HL-60 (cell line): ENCODE measurements at regions not wholly inside any gene's neighbourhood (a gene's known extent, or its start where the extent isn't known, plus 50 kb on each side); places are given as distances from the start of the nearest gene placed in this dataset.
"Not testable (repeated sequence)": the region's sequence is repeated elsewhere in the genome, so short reads cannot be mapped to it uniquely, and the experiment has no call there.

Experiments used
- DNase-seq, 2 experiments: peaks; one replicate each; pipeline ENCODE4 v3.0.0-alpha.2; 2010 to 2020; ENCODE audit warnings: low read depth in 1 of 2, low spot score in 1 of 2
- H3K27ac ChIP-seq: fragments of 250-450 bp; sonication (Bioruptor Pico); replicated peaks from 2 replicates; pipeline ENCODE4 v1.5.1; 2020; ENCODE audit warnings: mild to moderate bottlenecking, moderate library complexity
- H3K27me3 ChIP-seq: fragments of 250-450 bp; sonication (Bioruptor Pico); 2 replicates; pipeline ENCODE4 v1.5.1; 2021; ENCODE audit warnings: mild to moderate bottlenecking, moderate library complexity; ENCODE audit not compliant: insufficient read depth, poor library complexity, severe bottlenecking
- H3K4me3 ChIP-seq: replicated peaks from 2 replicates; pipeline ENCODE4 v1.5.1; 2011; ENCODE audit warnings: mild to moderate bottlenecking, control low read depth, low read length; ENCODE audit not compliant: insufficient read depth
- GABPA ChIP-seq: IDR thresholded peaks from 2 replicates; pipeline ENCODE4 v1.6.1; 2012; ENCODE audit warnings: low read depth
- POLR2AphosphoS5 ChIP-seq: IDR thresholded peaks from 2 replicates; pipeline ENCODE4 v1.6.1; 2012; ENCODE audit warnings: low read depth
- SPI1 ChIP-seq: IDR thresholded peaks from 2 replicates; pipeline ENCODE4 v1.6.1; 2012; ENCODE audit warnings: low read depth, mild to moderate bottlenecking, borderline replicate concordance
- TF ChIP-seq, protein P1 (sequence below): IDR thresholded peaks from one replicate; pipeline ENCODE4 v1.5.1; 2011; ENCODE audit warnings: low read length, control low read depth, inconsistent platforms; ENCODE audit not compliant: insufficient read depth
- TF ChIP-seq, protein P2 (sequence below): IDR thresholded peaks from 2 replicates; pipeline ENCODE4 v1.6.1; 2012; ENCODE audit warnings: low read depth; ENCODE audit not compliant: insufficient replicate concordance

DNA sequence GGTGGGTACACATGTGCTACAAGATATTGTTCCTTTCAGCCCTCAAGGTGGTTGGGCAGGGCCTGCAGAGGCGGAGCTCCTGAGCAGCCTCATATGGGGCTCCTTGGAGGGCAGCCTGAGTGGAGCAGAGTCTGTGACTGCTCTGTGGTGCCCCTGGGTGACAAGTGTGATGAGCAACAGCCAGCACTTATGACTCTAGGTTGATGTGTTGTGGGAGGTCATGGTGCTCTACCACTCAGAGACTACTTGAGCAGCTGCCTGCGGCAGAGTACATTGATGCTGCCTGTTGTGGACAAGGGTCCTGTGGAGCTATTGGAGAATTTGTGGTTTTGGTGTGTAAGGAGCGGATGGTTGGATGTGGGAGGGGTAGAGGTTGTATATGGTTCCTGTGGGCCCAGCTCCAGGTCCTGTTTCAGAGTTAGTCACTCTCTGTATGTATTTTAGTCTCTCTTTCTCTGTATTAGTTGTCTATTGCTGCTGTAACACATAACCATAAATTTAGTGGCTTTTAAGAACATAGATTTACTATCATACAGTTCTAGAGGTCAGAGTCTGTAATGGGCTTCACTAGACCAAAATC, 141.3 kb downstream of the SREK1 start:
- TF ChIP-seq, protein P1, sequence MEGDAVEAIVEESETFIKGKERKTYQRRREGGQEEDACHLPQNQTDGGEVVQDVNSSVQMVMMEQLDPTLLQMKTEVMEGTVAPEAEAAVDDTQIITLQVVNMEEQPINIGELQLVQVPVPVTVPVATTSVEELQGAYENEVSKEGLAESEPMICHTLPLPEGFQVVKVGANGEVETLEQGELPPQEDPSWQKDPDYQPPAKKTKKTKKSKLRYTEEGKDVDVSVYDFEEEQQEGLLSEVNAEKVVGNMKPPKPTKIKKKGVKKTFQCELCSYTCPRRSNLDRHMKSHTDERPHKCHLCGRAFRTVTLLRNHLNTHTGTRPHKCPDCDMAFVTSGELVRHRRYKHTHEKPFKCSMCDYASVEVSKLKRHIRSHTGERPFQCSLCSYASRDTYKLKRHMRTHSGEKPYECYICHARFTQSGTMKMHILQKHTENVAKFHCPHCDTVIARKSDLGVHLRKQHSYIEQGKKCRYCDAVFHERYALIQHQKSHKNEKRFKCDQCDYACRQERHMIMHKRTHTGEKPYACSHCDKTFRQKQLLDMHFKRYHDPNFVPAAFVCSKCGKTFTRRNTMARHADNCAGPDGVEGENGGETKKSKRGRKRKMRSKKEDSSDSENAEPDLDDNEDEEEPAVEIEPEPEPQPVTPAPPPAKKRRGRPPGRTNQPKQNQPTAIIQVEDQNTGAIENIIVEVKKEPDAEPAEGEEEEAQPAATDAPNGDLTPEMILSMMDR, result no peak
- TF ChIP-seq, protein P2, sequence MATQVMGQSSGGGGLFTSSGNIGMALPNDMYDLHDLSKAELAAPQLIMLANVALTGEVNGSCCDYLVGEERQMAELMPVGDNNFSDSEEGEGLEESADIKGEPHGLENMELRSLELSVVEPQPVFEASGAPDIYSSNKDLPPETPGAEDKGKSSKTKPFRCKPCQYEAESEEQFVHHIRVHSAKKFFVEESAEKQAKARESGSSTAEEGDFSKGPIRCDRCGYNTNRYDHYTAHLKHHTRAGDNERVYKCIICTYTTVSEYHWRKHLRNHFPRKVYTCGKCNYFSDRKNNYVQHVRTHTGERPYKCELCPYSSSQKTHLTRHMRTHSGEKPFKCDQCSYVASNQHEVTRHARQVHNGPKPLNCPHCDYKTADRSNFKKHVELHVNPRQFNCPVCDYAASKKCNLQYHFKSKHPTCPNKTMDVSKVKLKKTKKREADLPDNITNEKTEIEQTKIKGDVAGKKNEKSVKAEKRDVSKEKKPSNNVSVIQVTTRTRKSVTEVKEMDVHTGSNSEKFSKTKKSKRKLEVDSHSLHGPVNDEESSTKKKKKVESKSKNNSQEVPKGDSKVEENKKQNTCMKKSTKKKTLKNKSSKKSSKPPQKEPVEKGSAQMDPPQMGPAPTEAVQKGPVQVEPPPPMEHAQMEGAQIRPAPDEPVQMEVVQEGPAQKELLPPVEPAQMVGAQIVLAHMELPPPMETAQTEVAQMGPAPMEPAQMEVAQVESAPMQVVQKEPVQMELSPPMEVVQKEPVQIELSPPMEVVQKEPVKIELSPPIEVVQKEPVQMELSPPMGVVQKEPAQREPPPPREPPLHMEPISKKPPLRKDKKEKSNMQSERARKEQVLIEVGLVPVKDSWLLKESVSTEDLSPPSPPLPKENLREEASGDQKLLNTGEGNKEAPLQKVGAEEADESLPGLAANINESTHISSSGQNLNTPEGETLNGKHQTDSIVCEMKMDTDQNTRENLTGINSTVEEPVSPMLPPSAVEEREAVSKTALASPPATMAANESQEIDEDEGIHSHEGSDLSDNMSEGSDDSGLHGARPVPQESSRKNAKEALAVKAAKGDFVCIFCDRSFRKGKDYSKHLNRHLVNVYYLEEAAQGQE, result no peak
- TF ChIP-seq POLR2AphosphoS5 (no peak), SPI1 (no peak), GABPA (no peak)
- no peak for DNase-seq
- no peak overlapping the region for H3K4me3 ChIP-seq

DNA sequence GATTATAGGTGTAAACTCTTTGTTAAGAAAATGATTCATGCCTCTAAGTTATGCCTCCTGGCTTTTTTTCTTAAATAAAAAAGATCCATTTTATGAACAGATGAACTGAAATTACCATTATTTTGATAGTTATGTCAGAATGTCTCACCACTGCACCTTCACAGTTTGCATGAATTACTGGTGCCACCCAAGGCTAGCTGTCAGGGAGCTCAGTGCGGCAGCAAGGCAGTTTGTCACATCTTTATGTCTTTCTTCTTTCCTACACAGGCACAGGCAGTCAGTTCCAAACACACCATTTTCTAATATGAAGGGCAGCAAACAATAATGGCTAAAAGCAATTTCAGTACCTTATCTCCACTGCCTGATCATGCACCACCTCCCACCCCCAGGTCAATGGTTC, 147.7 kb downstream of the SREK1 start:
- H3K27ac ChIP-seq, result no peak overlapping the region
- DNase-seq, result no peak
- TF ChIP-seq, protein P1, result no peak
- TF ChIP-seq SPI1, result no peak
- TF ChIP-seq POLR2AphosphoS5, result no peak
- TF ChIP-seq GABPA, result no peak
- TF ChIP-seq, protein P2, result no peak
- H3K4me3 ChIP-seq, result no peak overlapping the region
- no peaks in the 10 kb centered on the region for H3K27me3 ChIP-seq

More for the DNA sequence above, 141.3 kb downstream of the SREK1 start:
- Histone ChIP-seq H3K27me3 (no peaks in the 10 kb centered on the region), H3K27ac (no peak overlapping the region)

DNA sequence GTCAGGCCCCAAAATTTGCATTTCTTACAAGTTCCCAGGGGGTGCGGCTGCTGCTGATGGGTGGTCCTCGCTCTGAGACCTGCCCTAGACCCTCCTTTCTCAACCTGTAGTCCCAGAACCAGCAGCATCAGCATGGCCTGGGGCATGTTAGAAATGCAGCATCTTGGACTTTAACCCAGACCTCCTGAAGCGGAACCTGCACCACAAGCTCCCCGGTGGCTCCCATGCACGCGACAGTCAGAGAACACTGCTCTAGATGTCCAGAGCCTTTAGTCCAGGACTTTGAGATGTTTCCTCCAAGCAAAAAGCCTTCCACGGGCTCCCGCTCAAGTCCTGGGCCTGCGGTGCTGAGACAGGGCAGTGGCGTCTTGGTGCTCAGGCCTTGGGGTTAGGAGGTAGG, 149.8 kb downstream of the SREK1 start:
- not testable (repeated sequence) for DNase-seq, H3K27me3 ChIP-seq, H3K27ac ChIP-seq, H3K4me3 ChIP-seq

DNA sequence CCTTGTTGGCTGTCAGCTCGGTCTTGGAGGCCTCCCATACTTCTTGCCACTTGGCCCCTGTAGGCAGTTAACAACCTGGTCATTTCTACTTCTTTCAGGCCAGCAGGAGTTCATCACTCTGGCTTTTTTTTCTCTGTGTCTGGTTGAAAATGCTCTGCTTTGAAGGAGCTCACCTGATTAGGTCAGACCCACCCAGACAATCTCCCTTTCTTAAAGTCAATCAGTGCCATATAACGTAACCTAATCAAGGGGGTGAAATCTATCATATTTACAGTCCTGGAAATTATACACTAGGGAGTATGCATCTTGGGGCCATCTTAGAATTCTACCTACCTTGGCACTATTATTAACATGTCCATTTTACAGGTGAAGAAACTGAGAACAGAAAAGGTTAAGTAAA, 155.4 kb downstream of the SREK1 start:
- no peak overlapping the region for H3K4me3 ChIP-seq
- H3K27ac ChIP-seq, result no peak overlapping the region
- no peak for DNase-seq
- no peaks in the 10 kb centered on the region for H3K27me3 ChIP-seq
- TF ChIP-seq, protein P2, result no peak
- TF ChIP-seq GABPA (no peak), SPI1 (no peak), POLR2AphosphoS5 (no peak)
- TF ChIP-seq, protein P1, result no peak
